ENCODE measurements at regions not wholly inside any gene's neighbourhood (a gene's known extent, or its start where the extent isn't known, plus 50 kb on each side); places are given as distances from the start of the nearest gene placed in this dataset.

- Histone ChIP-seq H3F3A (ENCODE audit: low read depth) (no peaks in the 10 kb centered on the region), H2AFZ (replicated peaks) (no peak overlapping the region), H3K27me3 (no peaks in the 10 kb centered on the region), H3K9ac (no peak overlapping the region), H3K4me2 (no peak overlapping the region), H3K4me3 (no peak overlapping the region), H3K79me2 (ENCODE audit: low read depth) (no peaks in the 10 kb centered on the region), H3K27ac (no peak overlapping the region), H3K4me1 (no peaks in the 10 kb centered on the region), H3K9me3 (ENCODE audit: low read depth) (no peaks in the 10 kb centered on the region), H4K20me1 (ENCODE audit: low read depth) (no peaks in the 10 kb centered on the region), H3K36me3 (no peaks in the 10 kb centered on the region)
- TF ChIP-seq EZH2 (IDR thresholded peaks at IDR 0.05): no peak
- TF ChIP-seq, protein P1, sequence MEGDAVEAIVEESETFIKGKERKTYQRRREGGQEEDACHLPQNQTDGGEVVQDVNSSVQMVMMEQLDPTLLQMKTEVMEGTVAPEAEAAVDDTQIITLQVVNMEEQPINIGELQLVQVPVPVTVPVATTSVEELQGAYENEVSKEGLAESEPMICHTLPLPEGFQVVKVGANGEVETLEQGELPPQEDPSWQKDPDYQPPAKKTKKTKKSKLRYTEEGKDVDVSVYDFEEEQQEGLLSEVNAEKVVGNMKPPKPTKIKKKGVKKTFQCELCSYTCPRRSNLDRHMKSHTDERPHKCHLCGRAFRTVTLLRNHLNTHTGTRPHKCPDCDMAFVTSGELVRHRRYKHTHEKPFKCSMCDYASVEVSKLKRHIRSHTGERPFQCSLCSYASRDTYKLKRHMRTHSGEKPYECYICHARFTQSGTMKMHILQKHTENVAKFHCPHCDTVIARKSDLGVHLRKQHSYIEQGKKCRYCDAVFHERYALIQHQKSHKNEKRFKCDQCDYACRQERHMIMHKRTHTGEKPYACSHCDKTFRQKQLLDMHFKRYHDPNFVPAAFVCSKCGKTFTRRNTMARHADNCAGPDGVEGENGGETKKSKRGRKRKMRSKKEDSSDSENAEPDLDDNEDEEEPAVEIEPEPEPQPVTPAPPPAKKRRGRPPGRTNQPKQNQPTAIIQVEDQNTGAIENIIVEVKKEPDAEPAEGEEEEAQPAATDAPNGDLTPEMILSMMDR (IDR thresholded peaks at IDR 0.05): no peak
- TF ChIP-seq EZH2phosphoT487 (IDR thresholded peaks at IDR 0.05): no peak
- no peaks in the 10 kb centered on the region for H3K36me3 Mint-ChIP-seq
- H3K4me1 Mint-ChIP-seq: peaks cover 10% of the 10 kb centered on the region
- no peak overlapping the region for H3K27ac Mint-ChIP-seq
- no peak overlapping the region for H3K4me3 Mint-ChIP-seq
- no peaks in the 10 kb centered on the region for H3K27me3 Mint-ChIP-seq (ENCODE audit: insufficient read depth, low read depth)
- no peak for DNase-seq (ENCODE audit: low spot score)
- H3K9me3 Mint-ChIP-seq: no peaks in the 10 kb centered on the region
Measured at GRCh38 chr20:52805296-52805571, 166.9 kb upstream of the TSHZ2 start.

- no peaks in the 10 kb centered on the region for H3K36me3 ChIP-seq
- TF ChIP-seq, protein P1 (IDR thresholded peaks at IDR 0.05): no peak
- TF ChIP-seq EZH2phosphoT487 (IDR thresholded peaks at IDR 0.05) (no peak), EZH2 (IDR thresholded peaks at IDR 0.05) (no peak)
- H4K20me1 ChIP-seq (ENCODE audit: low read depth): no peaks in the 10 kb centered on the region
- H3K4me3 ChIP-seq: no peak overlapping the region
- no peaks in the 10 kb centered on the region for H3K79me2 ChIP-seq (ENCODE audit: low read depth)
- Mint-ChIP-seq H3K36me3 (no peaks in the 10 kb centered on the region), H3K27me3 (ENCODE audit: insufficient read depth, low read depth) (no peaks in the 10 kb centered on the region), H3K4me3 (no peak overlapping the region), H3K4me1 (peaks cover 10% of the 10 kb centered on the region), H3K27ac (no peak overlapping the region), H3K9me3 (no peaks in the 10 kb centered on the region)
- no peak overlapping the region for H2AFZ ChIP-seq (replicated peaks)
- H3K27me3 ChIP-seq: no peaks in the 10 kb centered on the region
- no peak overlapping the region for H3K9ac ChIP-seq
- no peak overlapping the region for H3K4me2 ChIP-seq
- H3K4me1 ChIP-seq: no peaks in the 10 kb centered on the region
- no peak for DNase-seq (ENCODE audit: low spot score)
- no peaks in the 10 kb centered on the region for H3K9me3 ChIP-seq (ENCODE audit: low read depth)
- no peaks in the 10 kb centered on the region for H3F3A ChIP-seq (ENCODE audit: low read depth)
- H3K27ac ChIP-seq: no peak overlapping the region
Measured at GRCh38 chr20:52804497-52805295, 167.5 kb upstream of the TSHZ2 start.

GRCh38 chr20:52801628-52802006 is 170.5 kb upstream of the TSHZ2 start:
- Histone ChIP-seq H3K4me2 (no peak overlapping the region), H3K36me3 (no peaks in the 10 kb centered on the region), H4K20me1 (ENCODE audit: low read depth) (no peaks in the 10 kb centered on the region), H3K79me2 (ENCODE audit: low read depth) (no peaks in the 10 kb centered on the region), H3K4me1 (no peaks in the 10 kb centered on the region), H3K9ac (no peak overlapping the region), H3K27ac (no peak overlapping the region), H3F3A (ENCODE audit: low read depth) (no peaks in the 10 kb centered on the region), H3K27me3 (no peaks in the 10 kb centered on the region), H3K4me3 (no peak overlapping the region), H3K9me3 (ENCODE audit: low read depth) (no peaks in the 10 kb centered on the region), H2AFZ (replicated peaks) (no peak overlapping the region)
- Mint-ChIP-seq H3K36me3 (no peaks in the 10 kb centered on the region), H3K27ac (no peak overlapping the region), H3K27me3 (ENCODE audit: insufficient read depth, low read depth) (no peaks in the 10 kb centered on the region), H3K4me1 (peaks cover 10% of the 10 kb centered on the region), H3K9me3 (no peaks in the 10 kb centered on the region), H3K4me3 (no peak overlapping the region)
- no peak for DNase-seq (ENCODE audit: low spot score)
- TF ChIP-seq EZH2 (IDR thresholded peaks at IDR 0.05) (no peak), EZH2phosphoT487 (IDR thresholded peaks at IDR 0.05) (no peak)
- TF ChIP-seq, protein P1 (IDR thresholded peaks at IDR 0.05): no peak
